Heart left ventricle (tissue), 13 donors: ENCODE measurements at regions not wholly inside any gene's neighbourhood (a gene's known extent, or its start where the extent isn't known, plus 50 kb on each side); places are given as distances from the start of the nearest gene placed in this dataset.

Source experiments
- POLR2A ChIP-seq, 2 donors: fragments of 450-650 bp; IDR thresholded peaks; one replicate each; pipeline ENCODE4 v1.6.1; 2017; ENCODE audit warnings: antibody characterized with exemption in 2 of 2, mild to moderate bottlenecking in 2 of 2, moderate library complexity in 2 of 2
- TF ChIP-seq, protein P1 (sequence below), 12 donors: fragments of 200-600 bp; sonication (generic) in 4 of 12; IDR thresholded peaks; one replicate each; pipeline versions ENCODE4 v1.5.0 to v1.8.0; 2018 to 2022; ENCODE audit warnings: antibody characterized with exemption in 12 of 12, mild to moderate bottlenecking in 5 of 12
- donor health status: ischemic (EF 13 %, LVEDD 7.1; RV severe dilation, severe dysfunction).
- donor health status: DM: no; HTN: yes; CAD: no.
- donor health status: DM: no; HTN: no; CAD: no.
- donor health status: ischemic (EF 25% LVEDD 6.9; RV normal size, moderate dysfunction).
- donor health status: ischemic (EF 25% LVEDD 5.7; RV mildly dilated, moderate dysfunction).
- donor health status: ischemic (EF 35%, LVEDD 5.7; RV mildly dilated, moderate dysfunction).
- donor health status: nonischemic (EF 11% LVEDD 7.7; RV severe dilation, severe dysfunction).
- donor health status: DM: yes; HTN: yes; CAD: no.
- donor health status: PGD.
- donor health status: ischemic (EF 29% LVEDD 5.4; RV normal size, mild dysfunction).
- donor health status: nonischemic (EF 23%, LVEDD 6.1; RV moderate dilation, normal function).

DNA sequence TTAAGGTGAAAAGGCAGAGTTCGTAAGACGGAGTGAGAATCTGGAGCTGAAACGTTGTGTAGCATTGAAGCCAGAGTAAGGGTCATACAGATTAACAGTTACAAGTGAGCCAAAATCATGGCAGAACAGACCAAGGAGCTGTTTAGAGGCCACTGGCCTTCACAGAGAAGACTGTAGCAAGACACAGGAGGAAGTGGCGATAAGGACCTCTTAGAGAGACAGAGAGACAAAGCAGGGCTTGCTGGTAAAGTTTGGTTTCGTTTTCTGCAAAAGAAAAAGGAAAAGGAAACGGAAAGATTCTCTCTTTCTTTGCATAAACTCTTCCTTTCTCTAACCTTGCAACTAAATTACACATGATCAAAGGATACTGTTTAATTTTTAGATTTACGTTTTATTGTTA is 83.0 kb downstream of the AASDHPPT start:
- TF ChIP-seq, protein P1, sequence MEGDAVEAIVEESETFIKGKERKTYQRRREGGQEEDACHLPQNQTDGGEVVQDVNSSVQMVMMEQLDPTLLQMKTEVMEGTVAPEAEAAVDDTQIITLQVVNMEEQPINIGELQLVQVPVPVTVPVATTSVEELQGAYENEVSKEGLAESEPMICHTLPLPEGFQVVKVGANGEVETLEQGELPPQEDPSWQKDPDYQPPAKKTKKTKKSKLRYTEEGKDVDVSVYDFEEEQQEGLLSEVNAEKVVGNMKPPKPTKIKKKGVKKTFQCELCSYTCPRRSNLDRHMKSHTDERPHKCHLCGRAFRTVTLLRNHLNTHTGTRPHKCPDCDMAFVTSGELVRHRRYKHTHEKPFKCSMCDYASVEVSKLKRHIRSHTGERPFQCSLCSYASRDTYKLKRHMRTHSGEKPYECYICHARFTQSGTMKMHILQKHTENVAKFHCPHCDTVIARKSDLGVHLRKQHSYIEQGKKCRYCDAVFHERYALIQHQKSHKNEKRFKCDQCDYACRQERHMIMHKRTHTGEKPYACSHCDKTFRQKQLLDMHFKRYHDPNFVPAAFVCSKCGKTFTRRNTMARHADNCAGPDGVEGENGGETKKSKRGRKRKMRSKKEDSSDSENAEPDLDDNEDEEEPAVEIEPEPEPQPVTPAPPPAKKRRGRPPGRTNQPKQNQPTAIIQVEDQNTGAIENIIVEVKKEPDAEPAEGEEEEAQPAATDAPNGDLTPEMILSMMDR (IDR thresholded peaks at IDR 0.05), result no peak
- no peak for TF ChIP-seq POLR2A (IDR thresholded peaks at IDR 0.05)
